ENCODE measurements at regions not wholly inside any gene's neighbourhood (a gene's known extent, or its start where the extent isn't known, plus 50 kb on each side); places are given as distances from the start of the nearest gene placed in this dataset.

GRCh38 chr13:32877491-32877890 lies 138.7 kb upstream of the KL start:
- TF ChIP-seq CTCF (IDR thresholded peaks at IDR 0.05; ENCODE audit: low read depth, low read length) (no peak), MYC (IDR thresholded peaks at IDR 0.05; ENCODE audit: low read depth, low read length) (no peak), POLR2A (IDR thresholded peaks at IDR 0.05; ENCODE audit: extremely low read depth, insufficient read length) (no peak), MAX (IDR thresholded peaks at IDR 0.05; ENCODE audit: low read depth, low read length) (no peak)

Measured in NB4 (cell line).